Uterus (tissue), 2 donors: ENCODE measurements at regions not wholly inside any gene's neighbourhood (a gene's known extent, or its start where the extent isn't known, plus 50 kb on each side); places are given as distances from the start of the nearest gene placed in this dataset.

Experiments
- POLR2A ChIP-seq, 2 donors: fragments of 450-650 bp; IDR thresholded peaks; one replicate each; pipeline ENCODE4 v1.6.1; 2016; ENCODE audit warnings: antibody characterized with exemption in 2 of 2, mild to moderate bottlenecking in 1 of 2, moderate library complexity in 1 of 2
- TF ChIP-seq, protein P1 (sequence below), 4 experiments: fragments of 200-600 bp in 2 of 4; fragments of 450-650 bp in 2 of 4; sonication (generic) in 2 of 4; IDR thresholded peaks; one replicate each; pipeline ENCODE4 v1.5.1; 2016 to 2019; ENCODE audit warnings: antibody characterized with exemption in 4 of 4, mild to moderate bottlenecking in 2 of 4, moderate library complexity in 1 of 4

DNA sequence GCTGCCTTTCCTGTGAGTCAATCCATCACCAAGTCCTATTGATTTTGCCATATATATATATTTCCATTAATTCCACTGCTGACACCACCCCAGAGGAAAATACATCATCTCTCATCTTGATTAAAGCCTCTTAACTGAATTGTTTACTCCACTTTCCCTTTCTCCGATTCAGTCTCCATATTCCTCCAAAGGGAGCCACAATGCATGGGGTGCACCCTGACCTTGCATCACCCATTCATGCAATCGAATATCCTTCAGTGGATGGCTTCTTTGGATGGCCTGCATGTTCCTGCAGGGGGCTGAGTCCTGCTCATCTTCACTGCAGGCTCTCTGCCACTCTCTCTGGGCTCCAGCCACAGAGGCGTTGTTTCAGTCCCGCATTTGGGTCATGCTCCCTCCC, 231.0 kb downstream of the SNX18 start:
- TF ChIP-seq POLR2A (IDR thresholded peaks at IDR 0.05) = no peak
- TF ChIP-seq, protein P1, sequence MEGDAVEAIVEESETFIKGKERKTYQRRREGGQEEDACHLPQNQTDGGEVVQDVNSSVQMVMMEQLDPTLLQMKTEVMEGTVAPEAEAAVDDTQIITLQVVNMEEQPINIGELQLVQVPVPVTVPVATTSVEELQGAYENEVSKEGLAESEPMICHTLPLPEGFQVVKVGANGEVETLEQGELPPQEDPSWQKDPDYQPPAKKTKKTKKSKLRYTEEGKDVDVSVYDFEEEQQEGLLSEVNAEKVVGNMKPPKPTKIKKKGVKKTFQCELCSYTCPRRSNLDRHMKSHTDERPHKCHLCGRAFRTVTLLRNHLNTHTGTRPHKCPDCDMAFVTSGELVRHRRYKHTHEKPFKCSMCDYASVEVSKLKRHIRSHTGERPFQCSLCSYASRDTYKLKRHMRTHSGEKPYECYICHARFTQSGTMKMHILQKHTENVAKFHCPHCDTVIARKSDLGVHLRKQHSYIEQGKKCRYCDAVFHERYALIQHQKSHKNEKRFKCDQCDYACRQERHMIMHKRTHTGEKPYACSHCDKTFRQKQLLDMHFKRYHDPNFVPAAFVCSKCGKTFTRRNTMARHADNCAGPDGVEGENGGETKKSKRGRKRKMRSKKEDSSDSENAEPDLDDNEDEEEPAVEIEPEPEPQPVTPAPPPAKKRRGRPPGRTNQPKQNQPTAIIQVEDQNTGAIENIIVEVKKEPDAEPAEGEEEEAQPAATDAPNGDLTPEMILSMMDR (IDR thresholded peaks at IDR 0.05) = no peak
